ENCODE measurements at regions not wholly inside any gene's neighbourhood (a gene's known extent, or its start where the extent isn't known, plus 50 kb on each side); places are given as distances from the start of the nearest gene placed in this dataset.

GRCh38 chrX:94424456-94424855 is 750.5 kb downstream of the FAM133A start:
- DNase-seq, result no peak
- H3K9me3 ChIP-seq (replicated peaks), result no peaks in the 10 kb centered on the region
- TF ChIP-seq, protein P1, sequence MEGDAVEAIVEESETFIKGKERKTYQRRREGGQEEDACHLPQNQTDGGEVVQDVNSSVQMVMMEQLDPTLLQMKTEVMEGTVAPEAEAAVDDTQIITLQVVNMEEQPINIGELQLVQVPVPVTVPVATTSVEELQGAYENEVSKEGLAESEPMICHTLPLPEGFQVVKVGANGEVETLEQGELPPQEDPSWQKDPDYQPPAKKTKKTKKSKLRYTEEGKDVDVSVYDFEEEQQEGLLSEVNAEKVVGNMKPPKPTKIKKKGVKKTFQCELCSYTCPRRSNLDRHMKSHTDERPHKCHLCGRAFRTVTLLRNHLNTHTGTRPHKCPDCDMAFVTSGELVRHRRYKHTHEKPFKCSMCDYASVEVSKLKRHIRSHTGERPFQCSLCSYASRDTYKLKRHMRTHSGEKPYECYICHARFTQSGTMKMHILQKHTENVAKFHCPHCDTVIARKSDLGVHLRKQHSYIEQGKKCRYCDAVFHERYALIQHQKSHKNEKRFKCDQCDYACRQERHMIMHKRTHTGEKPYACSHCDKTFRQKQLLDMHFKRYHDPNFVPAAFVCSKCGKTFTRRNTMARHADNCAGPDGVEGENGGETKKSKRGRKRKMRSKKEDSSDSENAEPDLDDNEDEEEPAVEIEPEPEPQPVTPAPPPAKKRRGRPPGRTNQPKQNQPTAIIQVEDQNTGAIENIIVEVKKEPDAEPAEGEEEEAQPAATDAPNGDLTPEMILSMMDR (IDR thresholded peaks at IDR 0.05; ENCODE audit: borderline replicate concordance), result no peak
- H3K36me3 ChIP-seq, result no peaks in the 10 kb centered on the region
- no peak overlapping the region for H3K4me3 ChIP-seq
- intact Hi-C loops (cut with micrococcal nuclease), result no loop called here
- H3K4me1 ChIP-seq, result no peaks in the 10 kb centered on the region
- H3K27me3 ChIP-seq (ENCODE audit: low read depth), result no peaks in the 10 kb centered on the region
- no peak overlapping the region for H3K27ac ChIP-seq (replicated peaks)

DNA sequence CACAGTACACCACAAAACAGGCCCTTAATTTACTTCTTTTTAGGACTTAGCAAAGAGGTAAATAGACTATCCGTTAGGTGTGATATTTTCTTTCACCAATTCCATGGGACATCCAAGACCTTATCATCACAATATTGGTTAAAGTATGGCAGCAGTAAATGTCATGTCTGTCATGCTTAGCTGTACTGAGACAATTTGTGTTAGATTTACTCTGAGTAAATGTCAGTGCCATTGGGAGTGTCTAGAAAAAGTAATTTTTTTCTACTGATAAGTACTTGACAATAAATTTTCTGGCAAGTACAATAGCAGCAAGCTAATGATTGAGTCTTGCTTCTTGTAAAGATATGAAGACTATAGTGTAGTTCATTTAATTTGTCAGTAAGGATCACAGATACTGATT is 756.1 kb downstream of the FAM133A start:
- no peaks in the 10 kb centered on the region for H3K9me3 ChIP-seq (replicated peaks)
- H3K27ac ChIP-seq (replicated peaks), result no peak overlapping the region
- intact Hi-C loops (cut with micrococcal nuclease), result no loop called here
- H3K4me3 ChIP-seq, result no peak overlapping the region
- no peaks in the 10 kb centered on the region for H3K27me3 ChIP-seq (ENCODE audit: low read depth)
- no peak for DNase-seq
- H3K36me3 ChIP-seq, result no peaks in the 10 kb centered on the region
- TF ChIP-seq, protein P1 (IDR thresholded peaks at IDR 0.05; ENCODE audit: borderline replicate concordance), result no peak
- H3K4me1 ChIP-seq, result no peaks in the 10 kb centered on the region

DNA sequence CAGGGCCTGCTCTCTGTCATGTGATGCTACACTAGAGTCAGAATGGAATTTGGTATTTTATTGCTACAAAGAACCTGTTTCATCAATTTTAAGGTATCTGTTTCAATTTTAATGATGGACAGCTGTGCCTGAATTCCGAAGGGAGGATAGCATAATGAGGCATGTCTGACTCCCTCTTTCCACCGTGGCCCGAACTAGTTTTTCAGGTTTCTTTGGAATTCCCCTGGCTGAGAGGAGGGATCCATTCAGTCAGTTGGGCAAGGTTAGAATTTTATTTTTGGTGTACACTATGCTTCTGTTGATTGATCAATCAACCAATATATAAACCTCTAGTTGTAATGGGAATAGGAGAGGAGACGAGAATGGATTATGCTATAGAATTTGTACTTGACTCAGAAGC is 761.8 kb downstream of the FAM133A start:
- no peak overlapping the region for H3K4me3 ChIP-seq
- intact Hi-C loops (cut with micrococcal nuclease), result no loop called here
- H3K27ac ChIP-seq (replicated peaks), result no peak overlapping the region
- no peaks in the 10 kb centered on the region for H3K4me1 ChIP-seq
- no peak for DNase-seq
- no peaks in the 10 kb centered on the region for H3K9me3 ChIP-seq (replicated peaks)
- TF ChIP-seq, protein P1 (IDR thresholded peaks at IDR 0.05; ENCODE audit: borderline replicate concordance), result no peak
- no peaks in the 10 kb centered on the region for H3K36me3 ChIP-seq
- no peaks in the 10 kb centered on the region for H3K27me3 ChIP-seq (ENCODE audit: low read depth)

DNA sequence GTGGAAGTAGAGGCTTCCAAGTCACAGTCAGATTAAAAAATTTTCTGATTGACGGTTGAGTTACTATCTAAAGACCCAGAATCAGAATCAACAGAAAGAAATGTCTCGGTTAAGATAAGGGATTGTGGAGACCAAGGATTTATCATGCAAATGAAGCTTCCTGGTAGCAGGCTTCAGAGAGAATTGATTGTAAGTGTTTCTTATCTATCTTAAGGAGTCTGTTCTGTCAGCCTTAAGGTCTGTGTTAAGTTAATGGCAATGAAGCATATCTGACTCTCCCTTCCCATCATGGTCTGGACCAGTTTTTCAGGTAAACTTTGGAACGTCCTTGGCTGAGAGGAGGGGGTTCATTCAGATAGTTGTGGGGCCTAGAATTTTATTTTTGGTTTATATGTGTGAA is 780.2 kb downstream of the FAM133A start:
- DNase-seq, result no peak
- no peaks in the 10 kb centered on the region for H3K36me3 ChIP-seq
- no peak overlapping the region for H3K27ac ChIP-seq (replicated peaks)
- intact Hi-C loops (cut with micrococcal nuclease), result no loop called here
- H3K27me3 ChIP-seq (ENCODE audit: low read depth), result no peaks in the 10 kb centered on the region
- H3K4me3 ChIP-seq, result no peak overlapping the region
- no peaks in the 10 kb centered on the region for H3K4me1 ChIP-seq
- H3K9me3 ChIP-seq (replicated peaks), result no peaks in the 10 kb centered on the region
- TF ChIP-seq, protein P1 (IDR thresholded peaks at IDR 0.05; ENCODE audit: borderline replicate concordance), result no peak

DNA sequence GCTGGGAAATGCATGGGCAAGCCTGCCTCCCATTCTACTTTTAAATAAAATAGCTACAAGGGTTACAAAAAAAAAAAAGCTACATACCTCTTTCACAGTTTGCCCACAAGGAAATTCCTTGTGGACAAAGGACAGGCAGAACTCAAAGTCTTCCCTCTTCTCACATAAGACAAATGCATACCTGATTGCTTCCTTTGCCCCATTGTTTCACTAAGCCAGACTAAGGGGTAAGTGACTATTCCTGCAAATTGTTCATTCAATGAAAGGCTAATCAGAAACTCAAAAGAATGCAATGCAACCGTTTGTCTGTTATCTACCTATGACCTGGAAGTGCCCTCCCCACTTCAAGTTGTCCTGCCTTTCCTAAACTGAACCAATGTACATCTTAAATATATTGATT is 780.6 kb downstream of the FAM133A start:
- intact Hi-C loops (cut with micrococcal nuclease), result no loop called here

More for the DNA sequence above, 780.6 kb downstream of the FAM133A start:
- no peak for DNase-seq
- TF ChIP-seq, protein P1 (IDR thresholded peaks at IDR 0.05; ENCODE audit: borderline replicate concordance), result no peak
- H3K36me3 ChIP-seq, result no peaks in the 10 kb centered on the region
- no peak overlapping the region for H3K4me3 ChIP-seq
- no peak overlapping the region for H3K27ac ChIP-seq (replicated peaks)
- H3K4me1 ChIP-seq, result no peaks in the 10 kb centered on the region
- H3K27me3 ChIP-seq (ENCODE audit: low read depth), result no peaks in the 10 kb centered on the region
- H3K9me3 ChIP-seq (replicated peaks), result no peaks in the 10 kb centered on the region

Data from left ventricle myocardium inferior (tissue), 1 donor.